GM18873 (cell line): ENCODE measurements at regions not wholly inside any gene's neighbourhood (a gene's known extent, or its start where the extent isn't known, plus 50 kb on each side); places are given as distances from the start of the nearest gene placed in this dataset.
A peak's percentile ranks its signal among the peaks of the same experiment; 100 is the strongest.

Experiments
- ATAC-seq: cut with Tn5 transposase; IDR thresholded peaks from one replicate; pipeline ENCODE4 v1.9.1; 2021; ENCODE audit warnings: mild to moderate bottlenecking, moderate library complexity, moderate number of reproducible peaks; ENCODE audit not compliant: unreplicated experiment, low FRiP score

DNA sequence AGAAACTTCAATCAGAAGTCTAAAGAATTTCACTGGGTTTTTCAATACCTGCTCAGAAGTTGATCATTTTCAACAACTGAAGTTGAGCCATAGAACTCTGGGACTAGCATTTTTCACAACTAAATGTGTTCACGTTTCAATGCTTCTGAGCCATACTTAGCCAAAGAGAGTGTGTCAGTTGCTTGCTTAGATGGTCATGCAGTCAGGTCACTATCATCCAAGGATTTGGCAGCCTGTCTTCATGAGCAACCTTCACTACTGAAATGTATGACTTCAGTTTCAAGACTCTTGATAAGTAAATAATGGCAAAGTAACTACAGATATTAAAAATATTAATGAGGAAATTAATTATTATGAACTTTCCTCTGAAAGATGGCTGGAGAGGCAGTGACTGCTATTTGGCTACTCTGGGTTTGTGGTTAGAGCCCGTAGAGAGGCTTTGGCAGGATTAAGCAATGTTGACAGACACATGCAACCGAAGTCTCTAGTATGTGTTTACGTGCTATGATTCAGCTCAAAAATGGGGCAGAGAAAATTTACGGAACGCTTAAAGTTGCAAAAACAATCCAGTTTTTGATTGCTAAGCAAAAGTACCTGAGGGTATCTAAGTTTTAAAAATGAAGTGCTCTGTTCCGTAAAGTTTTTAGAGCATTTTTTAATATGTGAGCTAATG is 133.8 kb downstream of the GMNC start:
- no peak for ATAC-seq

DNA sequence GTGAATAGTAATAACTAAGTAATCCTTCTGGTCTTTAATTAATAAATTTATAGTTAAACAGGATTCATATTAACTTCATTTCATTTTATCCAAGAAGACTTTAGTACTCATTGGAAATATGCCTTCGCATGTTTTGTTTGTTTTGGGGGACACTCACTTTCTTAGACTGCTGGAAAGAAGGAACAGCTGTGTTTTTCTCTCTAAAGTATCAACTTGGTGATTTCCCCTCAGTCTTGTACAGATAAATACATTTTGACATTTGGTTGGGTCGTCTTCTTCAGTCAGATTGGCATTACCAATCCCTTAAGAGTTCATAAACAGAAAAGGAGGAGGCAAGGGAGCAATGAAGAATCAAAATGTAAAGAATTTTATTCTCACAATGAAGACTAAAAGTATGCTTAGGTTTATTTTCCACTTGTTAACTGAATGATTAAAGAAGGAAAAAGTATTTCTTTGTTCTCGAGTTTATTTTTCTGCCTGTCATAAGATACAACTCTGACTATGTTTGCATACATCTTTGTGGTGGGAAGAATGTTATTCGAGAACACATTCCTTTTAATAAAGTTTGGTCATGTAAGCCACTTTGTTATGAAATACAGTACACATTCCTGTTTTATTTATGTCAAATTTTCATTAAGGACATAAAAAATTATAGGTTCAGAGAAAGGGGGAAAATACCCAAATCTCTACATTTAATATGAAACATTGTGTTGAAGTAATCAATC is 140.2 kb downstream of the GMNC start:
- ATAC-seq = no peak

- ATAC-seq = peak; percentile 83
Measured at GRCh38 chr3:190721330-190721729, 141.2 kb downstream of the GMNC start.

DNA sequence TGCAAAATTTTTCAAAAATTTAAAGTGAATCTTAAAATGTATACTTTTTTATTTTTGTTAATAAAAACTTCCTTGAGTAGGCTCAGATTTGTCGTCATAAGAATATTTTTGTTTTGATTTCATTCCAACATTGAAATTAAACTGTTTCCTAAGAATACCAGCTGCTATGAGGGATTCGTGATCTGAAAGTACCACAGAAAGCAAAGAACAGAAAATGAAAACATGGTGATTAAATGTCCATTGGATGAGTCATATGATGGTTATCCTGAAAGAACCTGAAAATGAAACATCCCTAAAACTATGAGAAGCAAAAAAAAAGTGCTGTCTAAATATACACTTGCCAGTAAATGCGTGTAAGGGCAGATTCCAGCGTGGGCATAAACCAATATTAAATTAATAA is 143.8 kb downstream of the GMNC start:
- no peak for ATAC-seq

DNA sequence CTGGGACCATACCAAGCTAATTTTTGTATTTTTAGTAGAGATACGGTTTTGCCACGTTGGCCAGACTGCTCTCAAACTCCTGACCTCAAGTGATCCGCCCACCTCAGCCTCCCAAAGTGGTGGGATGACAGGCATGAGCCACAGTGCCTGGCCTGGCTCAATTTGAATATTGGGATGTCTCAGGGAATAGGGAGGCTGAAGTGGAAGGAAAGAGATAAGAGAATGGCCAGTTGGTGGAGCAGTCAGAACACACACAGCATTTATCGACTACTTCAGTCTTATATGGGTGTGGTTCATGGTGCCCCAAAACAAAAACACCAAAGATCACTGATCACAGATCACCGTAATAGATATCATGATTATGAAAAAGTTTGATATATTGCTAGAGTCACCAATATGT is 144.4 kb downstream of the GMNC start:
- no peak for ATAC-seq

- no peak for ATAC-seq
Measured at GRCh38 chr3:190716961-190717360, 145.5 kb downstream of the GMNC start.

GRCh38 chr3:190716211-190716610 is 146.3 kb downstream of the GMNC start:
- no peak for ATAC-seq

DNA sequence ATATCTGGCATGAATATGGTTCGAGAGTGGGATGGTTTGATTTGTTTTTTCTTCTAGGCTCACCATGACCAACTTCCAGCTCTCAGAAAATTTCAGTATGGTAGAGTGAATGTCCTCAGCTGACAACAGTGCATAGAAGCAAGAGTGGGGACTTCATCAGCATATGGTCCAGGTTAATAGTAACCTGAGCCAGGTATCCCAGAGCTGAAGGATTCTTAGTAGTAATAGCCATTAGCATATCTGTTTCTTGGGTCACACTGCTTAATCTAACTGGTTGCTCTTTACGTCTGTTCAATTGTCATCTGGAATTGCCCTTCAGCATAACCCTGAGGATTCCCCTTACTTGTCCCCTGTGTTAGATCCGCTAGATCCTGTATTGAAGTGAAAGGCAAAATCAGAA is 151.8 kb downstream of the GMNC start:
- no peak for ATAC-seq

DNA sequence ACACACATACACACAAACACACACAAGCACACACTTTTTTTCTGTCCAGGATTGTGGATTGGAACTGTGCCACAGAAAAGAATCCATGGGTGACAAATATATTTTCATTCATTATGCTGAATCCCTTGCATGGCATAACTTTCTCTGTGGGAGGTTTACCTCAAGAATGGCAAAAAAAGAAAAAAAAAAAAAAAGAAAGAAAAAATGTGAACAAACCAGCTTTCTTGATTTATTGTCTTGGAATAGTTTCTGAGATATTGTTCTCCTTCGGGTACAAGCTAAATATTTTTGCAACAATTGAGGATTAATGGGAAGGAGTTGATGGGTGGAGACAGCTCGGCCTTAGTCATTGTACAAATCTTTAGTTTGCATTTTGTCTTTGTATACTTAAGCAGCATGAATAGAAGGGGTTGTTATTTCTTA is 153.1 kb downstream of the GMNC start:
- ATAC-seq = no peak
